ENCODE measurements at regions not wholly inside any gene's neighbourhood (a gene's known extent, or its start where the extent isn't known, plus 50 kb on each side); places are given as distances from the start of the nearest gene placed in this dataset.

DNA sequence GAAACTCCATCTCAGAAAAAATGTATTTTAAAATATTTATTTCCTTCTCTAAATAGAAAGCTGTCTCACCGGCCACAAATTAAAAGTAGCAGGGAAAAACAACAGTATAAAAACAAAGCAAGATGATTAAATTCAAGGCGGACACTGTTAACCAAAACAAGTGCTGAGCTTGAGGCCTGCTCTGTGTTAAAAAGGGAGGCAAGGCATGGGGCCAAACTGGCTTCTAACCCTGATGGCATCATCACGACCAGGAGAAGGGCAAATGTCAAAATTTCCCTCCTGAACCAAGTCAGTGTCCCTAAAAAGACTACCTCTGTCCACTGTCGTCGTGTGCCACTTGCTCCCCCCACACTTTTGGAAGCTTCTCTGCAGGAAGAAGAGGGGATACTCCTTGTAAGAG lies 116.1 kb downstream of the MSX2 start:
- TF ChIP-seq CTCF (IDR thresholded peaks at IDR 0.05; ENCODE audit: borderline replicate concordance, control extremely low read depth, extremely low read depth, insufficient read depth, missing control alignments) = no peak
- in situ Hi-C loops (cut with MboI; ENCODE audit: low sequenced_read_pairs, unreplicated experiment) = no loop called here
- DNase-seq (ENCODE audit: low spot score) = no peak

GRCh38 chr5:174839196-174839595 lies 114.8 kb downstream of the MSX2 start:
- no peak for DNase-seq (ENCODE audit: low spot score)
- in situ Hi-C loops (cut with MboI; ENCODE audit: low sequenced_read_pairs, unreplicated experiment) = no loop called here
- TF ChIP-seq CTCF (IDR thresholded peaks at IDR 0.05; ENCODE audit: borderline replicate concordance, control extremely low read depth, extremely low read depth, insufficient read depth, missing control alignments) = no peak

GRCh38 chr5:174837919-174838902 lies 113.8 kb downstream of the MSX2 start:
- no peak for DNase-seq (ENCODE audit: low spot score)
- no peak for TF ChIP-seq CTCF (IDR thresholded peaks at IDR 0.05; ENCODE audit: borderline replicate concordance, control extremely low read depth, extremely low read depth, insufficient read depth, missing control alignments)
- in situ Hi-C loops (cut with MboI; ENCODE audit: low sequenced_read_pairs, unreplicated experiment) = no loop called here

DNA sequence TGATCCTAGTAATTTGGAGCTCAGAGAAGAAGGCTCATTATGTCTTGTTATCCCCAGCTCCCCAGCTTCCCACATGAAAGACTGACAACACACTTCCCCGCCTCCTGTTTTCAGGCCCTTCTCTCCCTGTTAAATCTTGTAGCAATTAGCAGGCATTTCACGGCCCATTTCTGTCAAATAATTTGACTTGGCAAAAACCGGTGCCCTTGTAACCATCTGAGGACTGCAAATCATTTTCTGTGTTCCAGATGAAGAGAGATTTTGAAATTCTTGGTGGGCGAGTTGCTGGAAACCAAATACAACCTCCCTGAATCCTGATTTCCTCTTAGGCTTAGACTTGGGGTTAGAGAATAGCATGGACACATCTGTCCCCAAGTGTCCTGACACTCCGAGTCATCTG lies 109.7 kb downstream of the MSX2 start:
- TF ChIP-seq CTCF (IDR thresholded peaks at IDR 0.05; ENCODE audit: borderline replicate concordance, control extremely low read depth, extremely low read depth, insufficient read depth, missing control alignments) = no peak
- DNase-seq (ENCODE audit: low spot score) = no peak
- in situ Hi-C loops (cut with MboI; ENCODE audit: low sequenced_read_pairs, unreplicated experiment) = no loop called here

DNA sequence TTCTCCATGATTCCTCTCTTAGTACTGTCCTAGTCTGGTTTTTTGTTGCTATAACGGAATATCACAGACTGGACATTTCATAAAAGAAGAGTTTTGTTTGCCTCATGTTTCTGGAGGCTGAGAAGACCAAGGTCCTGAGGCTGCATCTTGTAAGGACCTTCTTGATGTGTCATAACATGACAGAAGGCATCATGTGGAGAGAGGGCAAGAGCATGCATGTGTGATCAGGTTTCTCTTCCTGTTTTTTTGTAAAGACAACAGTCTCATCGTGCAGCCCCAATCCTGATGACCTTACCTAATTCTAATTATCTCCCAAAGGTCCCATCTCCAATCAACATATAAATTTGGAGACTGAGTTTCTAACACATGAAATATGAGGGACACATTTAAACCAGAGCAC lies 108.4 kb downstream of the MSX2 start:
- no peak for TF ChIP-seq CTCF (IDR thresholded peaks at IDR 0.05; ENCODE audit: borderline replicate concordance, control extremely low read depth, extremely low read depth, insufficient read depth, missing control alignments)
- in situ Hi-C loops (cut with MboI; ENCODE audit: low sequenced_read_pairs, unreplicated experiment) = no loop called here
- no peak for DNase-seq (ENCODE audit: low spot score)

- in situ Hi-C loops (cut with MboI; ENCODE audit: low sequenced_read_pairs, unreplicated experiment) = no loop called here
- no peak for TF ChIP-seq CTCF (IDR thresholded peaks at IDR 0.05; ENCODE audit: borderline replicate concordance, control extremely low read depth, extremely low read depth, insufficient read depth, missing control alignments)
- DNase-seq (ENCODE audit: low spot score) = no peak
Observed at GRCh38 chr5:174832025-174832424, 107.6 kb downstream of the MSX2 start.

All from GM13976 (cell line).